Astrocyte (in vitro differentiated cells and primary cell): ENCODE measurements at regions not wholly inside any gene's neighbourhood (a gene's known extent, or its start where the extent isn't known, plus 50 kb on each side); places are given as distances from the start of the nearest gene placed in this dataset.
A peak's percentile ranks its signal among the peaks of the same experiment; 100 is the strongest.

Experiments used
- DNase-seq: peaks from one replicate; pipeline ENCODE4 v3.0.0-alpha.2; 2010; ENCODE audit warnings: low read depth
- FAIRE-seq: peaks from 2 replicates; lab custom pipeline; 2011; peaks lifted over from hg19 to GRCh38; lab: Jason Lieb, UNC
- H2AFZ ChIP-seq: 2 replicates; pipeline ENCODE4 v1.6.0; 2012; ENCODE audit warnings: low read depth, low read length, inconsistent platforms
- H3K27ac ChIP-seq: 2 replicates; pipeline ENCODE4 v1.5.1; 2011; ENCODE audit warnings: low read depth, low read length, inconsistent platforms
- H3K27me3 ChIP-seq: 2 replicates; pipeline ENCODE4 v1.6.0; 2011; ENCODE audit warnings: low read length, inconsistent platforms; ENCODE audit not compliant: insufficient read depth
- H3K36me3 ChIP-seq: 2 replicates; pipeline ENCODE4 v1.5.1; 2011; ENCODE audit warnings: low read length, inconsistent platforms; ENCODE audit not compliant: insufficient read depth
- H3K4me1 ChIP-seq: 2 replicates; pipeline ENCODE4 v1.5.1; 2011; ENCODE audit warnings: low read length, inconsistent platforms; ENCODE audit not compliant: insufficient read depth
- H3K4me2 ChIP-seq: 2 replicates; pipeline ENCODE4 v1.6.0; 2012; ENCODE audit warnings: low read length, inconsistent platforms
- H3K4me3 ChIP-seq: 2 replicates; pipeline ENCODE4 v1.5.1; 2011; ENCODE audit warnings: low read depth, mild to moderate bottlenecking, low read length, inconsistent platforms; ENCODE audit not compliant: insufficient read depth
- H3K79me2 ChIP-seq: 2 replicates; pipeline ENCODE4 v1.6.0; 2012; ENCODE audit warnings: mild to moderate bottlenecking, low read length, inconsistent platforms; ENCODE audit not compliant: insufficient read depth
- H3K9ac ChIP-seq: 2 replicates; pipeline ENCODE4 v1.6.0; 2012; ENCODE audit warnings: mild to moderate bottlenecking, low read length, inconsistent platforms
- H3K9me3 ChIP-seq: 2 replicates; pipeline ENCODE4 v1.5.1; 2012; ENCODE audit warnings: low read depth, mild to moderate bottlenecking, low read length, inconsistent platforms; ENCODE audit not compliant: insufficient read depth
- H4K20me1 ChIP-seq: 2 replicates; pipeline ENCODE4 v1.6.0; 2012; ENCODE audit warnings: low read length, inconsistent platforms; ENCODE audit not compliant: insufficient read depth
- H3K27ac Mint-ChIP-seq: one replicate; pipeline ENCODE4 v1.8.0; 2021; ENCODE audit warnings: mild to moderate bottlenecking, mixed read lengths; ENCODE audit not compliant: unreplicated experiment
- H3K27me3 Mint-ChIP-seq: one replicate; pipeline ENCODE4 v1.8.0; 2021; ENCODE audit warnings: low read depth, mixed read lengths; ENCODE audit not compliant: unreplicated experiment
- H3K36me3 Mint-ChIP-seq: one replicate; pipeline ENCODE4 v1.8.0; 2021; ENCODE audit warnings: low read depth, mixed read lengths; ENCODE audit not compliant: unreplicated experiment
- H3K4me1 Mint-ChIP-seq: one replicate; pipeline ENCODE4 v1.8.0; 2021; ENCODE audit warnings: low read depth, mixed read lengths; ENCODE audit not compliant: unreplicated experiment
- H3K4me3 Mint-ChIP-seq: one replicate; pipeline ENCODE4 v1.8.0; 2021; ENCODE audit warnings: mild to moderate bottlenecking, moderate library complexity, mixed read lengths; ENCODE audit not compliant: unreplicated experiment
- H3K9me3 Mint-ChIP-seq: one replicate; pipeline ENCODE4 v1.8.0; 2021; ENCODE audit warnings: mild to moderate bottlenecking, mixed read lengths; ENCODE audit not compliant: unreplicated experiment
- CTCF ChIP-seq: IDR thresholded peaks from 2 replicates; pipeline ENCODE4 v1.5.1; 2011; ENCODE audit warnings: low read depth, mild to moderate bottlenecking, inconsistent platforms, low read length, moderate library complexity; ENCODE audit not compliant: insufficient read depth
- EZH2 ChIP-seq: IDR thresholded peaks from 2 replicates; pipeline ENCODE4 v1.6.1; 2012; ENCODE audit warnings: mild to moderate bottlenecking, low read length, inconsistent platforms; ENCODE audit not compliant: insufficient read depth

- H2AFZ ChIP-seq = no peak overlapping the region
- DNase-seq = no peak
- H3K79me2 ChIP-seq = no peaks in the 10 kb centered on the region
- H3K4me3 ChIP-seq = no peak overlapping the region
- peaks cover 30% of the 10 kb centered on the region for H3K9me3 Mint-ChIP-seq
- no peak for FAIRE-seq
- H3K27me3 Mint-ChIP-seq = peaks cover 10% of the 10 kb centered on the region
- H3K4me1 Mint-ChIP-seq = no peaks in the 10 kb centered on the region
- H3K9me3 ChIP-seq = peaks cover 12% of the 10 kb centered on the region
- no peak overlapping the region for H3K27ac ChIP-seq
- no peak overlapping the region for H3K4me2 ChIP-seq
- no peak overlapping the region for H3K9ac ChIP-seq
- H3K4me1 ChIP-seq = no peaks in the 10 kb centered on the region
- no peak for TF ChIP-seq EZH2
- no peak for TF ChIP-seq CTCF
- peaks cover 2% of the 10 kb centered on the region for H3K36me3 Mint-ChIP-seq
- no peaks in the 10 kb centered on the region for H4K20me1 ChIP-seq
- H3K27ac Mint-ChIP-seq = no peak overlapping the region
- no peaks in the 10 kb centered on the region for H3K27me3 ChIP-seq
- no peak overlapping the region for H3K4me3 Mint-ChIP-seq
- no peaks in the 10 kb centered on the region for H3K36me3 ChIP-seq
These were observed 56.1 kb upstream of the ZNF800 start for GRCh38 chr7:127448566-127448965.

GRCh38 chr7:127447326-127447945, 54.9 kb upstream of the ZNF800 start:
- Mint-ChIP-seq H3K9me3 (peaks cover 28% of the 10 kb centered on the region), H3K4me1 (no peaks in the 10 kb centered on the region), H3K36me3 (peaks cover 2% of the 10 kb centered on the region), H3K27me3 (peaks cover 12% of the 10 kb centered on the region), H3K27ac (no peak overlapping the region), H3K4me3 (no peak overlapping the region)
- Histone ChIP-seq H3K4me1 (no peaks in the 10 kb centered on the region), H3K9me3 (peaks cover 12% of the 10 kb centered on the region), H3K27me3 (no peaks in the 10 kb centered on the region), H3K79me2 (no peaks in the 10 kb centered on the region), H4K20me1 (no peaks in the 10 kb centered on the region), H2AFZ (no peak overlapping the region), H3K4me3 (no peak overlapping the region), H3K4me2 (no peak overlapping the region), H3K36me3 (no peaks in the 10 kb centered on the region), H3K27ac (no peak overlapping the region), H3K9ac (no peak overlapping the region)
- FAIRE-seq (no peak), DNase-seq (peak; percentile 25)
- TF ChIP-seq EZH2 (no peak), CTCF (peak; percentile 40)

GRCh38 chr7:127446842-127447241, 54.3 kb upstream of the ZNF800 start:
- Histone ChIP-seq H3K4me1 (no peaks in the 10 kb centered on the region), H4K20me1 (no peaks in the 10 kb centered on the region), H3K4me2 (no peak overlapping the region), H3K27me3 (no peaks in the 10 kb centered on the region), H3K9me3 (peaks cover 12% of the 10 kb centered on the region), H2AFZ (no peak overlapping the region), H3K9ac (no peak overlapping the region), H3K27ac (no peak overlapping the region), H3K79me2 (no peaks in the 10 kb centered on the region), H3K36me3 (no peaks in the 10 kb centered on the region), H3K4me3 (no peak overlapping the region)
- Mint-ChIP-seq H3K9me3 (peaks cover 28% of the 10 kb centered on the region), H3K36me3 (peaks cover 2% of the 10 kb centered on the region), H3K4me3 (no peak overlapping the region), H3K4me1 (no peaks in the 10 kb centered on the region), H3K27me3 (peaks cover 13% of the 10 kb centered on the region), H3K27ac (no peak overlapping the region)
- DNase-seq = no peak
- TF ChIP-seq EZH2 = no peak
- TF ChIP-seq CTCF = no peak
- no peak for FAIRE-seq
